Vagina (tissue), 2 donors: ENCODE measurements at regions not wholly inside any gene's neighbourhood (a gene's known extent, or its start where the extent isn't known, plus 50 kb on each side); places are given as distances from the start of the nearest gene placed in this dataset.

ENCODE experiments used
- POLR2A ChIP-seq, 2 donors: fragments of 450-650 bp; IDR thresholded peaks; one replicate each; pipeline ENCODE4 v1.6.1; 2017; ENCODE audit warnings: antibody characterized with exemption in 2 of 2, mild to moderate bottlenecking in 2 of 2, moderate library complexity in 2 of 2
- TF ChIP-seq, protein P1 (sequence below), 3 experiments: fragments of 450-650 bp in 2 of 3; fragments of 200-600 bp in 1 of 3; sonication (generic) in 1 of 3; IDR thresholded peaks; one replicate each; pipeline ENCODE4 v1.5.1; 2017 to 2019; ENCODE audit warnings: antibody characterized with exemption in 3 of 3, mild to moderate bottlenecking in 2 of 3, moderate library complexity in 2 of 3

DNA sequence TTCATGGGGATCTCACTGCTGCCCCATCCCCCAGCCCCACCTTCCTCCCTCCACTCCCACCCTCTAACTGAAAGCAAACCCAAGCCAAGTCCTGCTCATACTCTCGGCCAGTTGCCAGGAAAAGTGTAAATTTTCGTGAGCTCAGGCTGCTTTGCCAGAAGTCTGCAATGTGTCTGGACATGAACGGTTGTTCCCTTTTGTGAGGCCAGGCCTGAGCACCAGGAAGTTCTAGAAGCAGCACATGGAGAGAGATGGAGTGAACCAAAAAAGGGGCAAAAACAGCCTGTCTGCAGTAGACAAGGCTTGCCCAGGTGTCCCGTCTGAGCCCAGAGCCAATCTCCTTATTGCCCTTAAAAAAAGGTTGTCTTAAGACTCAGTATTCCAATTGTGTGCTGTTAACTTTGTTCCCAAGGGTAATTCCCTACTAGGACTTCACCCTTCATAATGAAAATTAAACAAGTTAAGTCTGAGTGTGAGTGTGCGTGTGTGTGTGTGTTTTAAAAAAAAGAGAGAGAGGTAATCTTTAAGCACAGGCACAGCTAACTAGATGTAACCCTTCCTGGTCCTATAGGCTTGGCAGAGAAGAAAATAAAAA, 247.1 kb downstream of the BCL11A start:
- no peak for TF ChIP-seq POLR2A (IDR thresholded peaks at IDR 0.05)
- TF ChIP-seq, protein P1, sequence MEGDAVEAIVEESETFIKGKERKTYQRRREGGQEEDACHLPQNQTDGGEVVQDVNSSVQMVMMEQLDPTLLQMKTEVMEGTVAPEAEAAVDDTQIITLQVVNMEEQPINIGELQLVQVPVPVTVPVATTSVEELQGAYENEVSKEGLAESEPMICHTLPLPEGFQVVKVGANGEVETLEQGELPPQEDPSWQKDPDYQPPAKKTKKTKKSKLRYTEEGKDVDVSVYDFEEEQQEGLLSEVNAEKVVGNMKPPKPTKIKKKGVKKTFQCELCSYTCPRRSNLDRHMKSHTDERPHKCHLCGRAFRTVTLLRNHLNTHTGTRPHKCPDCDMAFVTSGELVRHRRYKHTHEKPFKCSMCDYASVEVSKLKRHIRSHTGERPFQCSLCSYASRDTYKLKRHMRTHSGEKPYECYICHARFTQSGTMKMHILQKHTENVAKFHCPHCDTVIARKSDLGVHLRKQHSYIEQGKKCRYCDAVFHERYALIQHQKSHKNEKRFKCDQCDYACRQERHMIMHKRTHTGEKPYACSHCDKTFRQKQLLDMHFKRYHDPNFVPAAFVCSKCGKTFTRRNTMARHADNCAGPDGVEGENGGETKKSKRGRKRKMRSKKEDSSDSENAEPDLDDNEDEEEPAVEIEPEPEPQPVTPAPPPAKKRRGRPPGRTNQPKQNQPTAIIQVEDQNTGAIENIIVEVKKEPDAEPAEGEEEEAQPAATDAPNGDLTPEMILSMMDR (IDR thresholded peaks at IDR 0.05): no peak
